Stomach (tissue), 8 donors: ENCODE measurements at regions not wholly inside any gene's neighbourhood (a gene's known extent, or its start where the extent isn't known, plus 50 kb on each side); places are given as distances from the start of the nearest gene placed in this dataset.

Experiments used
- DNase-seq, 2 donors: peaks; one replicate each; pipeline versions ENCODE4 v3.0.0 to v3.0.0-alpha.2; 2013 to 2019
- H3K27ac ChIP-seq, 5 donors: fragments of 200-600 bp in 4 of 5; sonication (generic) in 4 of 5; one replicate each; pipeline ENCODE4 v1.5.1; 2013 to 2019; ENCODE audit warnings: mild to moderate bottlenecking in 1 of 5, moderate library complexity in 1 of 5
- H3K27me3 ChIP-seq, 3 donors: fragments of 200-600 bp; sonication (generic); one replicate each; pipeline ENCODE4 v1.5.1; 2017 to 2019; ENCODE audit warnings: mixed run types in 1 of 3
- H3K36me3 ChIP-seq, 4 donors: fragments of 200-600 bp; sonication (generic); 1 replicate in 3 of 4; 2 replicates in 1 of 4; pipeline ENCODE4 v1.5.1; 2016 to 2019
- H3K4me1 ChIP-seq, 4 donors: fragments of 200-600 bp; sonication (generic); one replicate each; pipeline ENCODE4 v1.5.1; 2016 to 2019
- H3K4me3 ChIP-seq, 4 donors: fragments of 200-600 bp; sonication (generic) in 3 of 4; one replicate each; pipeline ENCODE4 v1.5.1; 2016 to 2019; ENCODE audit warnings: mild to moderate bottlenecking in 1 of 4
- H3K9me3 ChIP-seq, 4 donors: fragments of 200-600 bp; sonication (generic); one replicate each; pipeline ENCODE4 v1.5.1; 2016 to 2019
- EP300 ChIP-seq: sonication (generic); formaldehyde crosslinking; IDR thresholded peaks from one replicate; pipeline ENCODE4 v1.6.1; 2017; ENCODE audit warnings: antibody characterized with exemption
- POLR2A ChIP-seq, 4 donors: fragments of 450-650 bp; IDR thresholded peaks; one replicate each; pipeline ENCODE4 v1.6.1; 2016; ENCODE audit warnings: antibody characterized with exemption in 4 of 4, control low read depth in 2 of 4, mild to moderate bottlenecking in 1 of 4, moderate library complexity in 1 of 4
- POLR2AphosphoS5 ChIP-seq, 3 donors: sonication (generic); formaldehyde crosslinking; IDR thresholded peaks; one replicate each; pipeline ENCODE4 v1.6.1; 2016; ENCODE audit warnings: antibody characterized with exemption in 3 of 3
- WGBS, 5 donors: extraction: QIAGEN DNeasy Blood & Tissue Kit in 3 of 5; methylation state at CpG; one replicate each; pipeline versions ENCODE4 v1.1.5 to v1.1.7; 2013 to 2018; 5-methylcytosine and 5-hydroxymethylcytosine counted together
- intact Hi-C: fragments of 100-400 bp; cut with DNase I; formaldehyde crosslinking; loops from one replicate; pipeline ENCODE4 v1.15.1; 2023; ENCODE audit warnings: low total_unique reads
- TF ChIP-seq, protein P1 (sequence below), 7 experiments: fragments of 450-650 bp in 4 of 7; fragments of 200-600 bp in 3 of 7; sonication (generic) in 3 of 7; IDR thresholded peaks; one replicate each; pipeline ENCODE4 v1.5.1; 2016 to 2019; ENCODE audit warnings: antibody characterized with exemption in 7 of 7, control low read depth in 2 of 7, mild to moderate bottlenecking in 1 of 7
- donor health status: healthy with polysubstance abuse.
- donor health status: Bipolar disorder and iron deficiency.
- donor health status: healthy.

DNA sequence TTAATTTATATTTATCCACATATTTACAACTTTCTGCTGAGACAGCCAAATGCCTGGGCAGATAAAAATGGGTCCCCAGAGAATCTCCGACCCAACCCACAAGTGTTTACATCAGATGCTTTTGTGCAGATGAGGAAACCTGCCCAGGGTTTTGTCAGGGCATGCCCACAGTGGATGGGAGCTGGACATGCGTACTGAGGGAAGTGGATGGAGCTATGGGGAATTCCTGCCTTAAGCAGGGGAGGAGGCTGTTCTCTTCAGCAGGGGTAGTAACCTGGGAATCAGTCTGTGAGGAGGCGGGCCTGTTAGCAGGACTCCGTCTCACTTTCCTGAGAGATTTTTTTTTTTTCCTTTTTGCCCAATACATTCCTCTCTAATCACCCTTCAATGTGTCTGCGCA lies 122.9 kb downstream of the RFC3 start:
- Histone ChIP-seq H3K36me3 (no peaks in the 10 kb centered on the region), H3K4me1 (peaks cover 0 to 5% (median 0%) of the 10 kb centered on the region in 4 donors), H3K4me3 (no peak overlapping the region), H3K27ac (no peak overlapping the region), H3K9me3 (no peaks in the 10 kb centered on the region), H3K27me3 (no peaks in the 10 kb centered on the region)
- WGBS, 5 donors = 83 to 97% (median 92%) methylated on average over 5 of the region's 5 CpGs
- DNase-seq = no peak
- TF ChIP-seq EP300 (no peak), POLR2A (IDR thresholded peaks at IDR 0.05) (no peak), POLR2AphosphoS5 (IDR thresholded peaks at IDR 0.05) (no peak)
- TF ChIP-seq, protein P1, sequence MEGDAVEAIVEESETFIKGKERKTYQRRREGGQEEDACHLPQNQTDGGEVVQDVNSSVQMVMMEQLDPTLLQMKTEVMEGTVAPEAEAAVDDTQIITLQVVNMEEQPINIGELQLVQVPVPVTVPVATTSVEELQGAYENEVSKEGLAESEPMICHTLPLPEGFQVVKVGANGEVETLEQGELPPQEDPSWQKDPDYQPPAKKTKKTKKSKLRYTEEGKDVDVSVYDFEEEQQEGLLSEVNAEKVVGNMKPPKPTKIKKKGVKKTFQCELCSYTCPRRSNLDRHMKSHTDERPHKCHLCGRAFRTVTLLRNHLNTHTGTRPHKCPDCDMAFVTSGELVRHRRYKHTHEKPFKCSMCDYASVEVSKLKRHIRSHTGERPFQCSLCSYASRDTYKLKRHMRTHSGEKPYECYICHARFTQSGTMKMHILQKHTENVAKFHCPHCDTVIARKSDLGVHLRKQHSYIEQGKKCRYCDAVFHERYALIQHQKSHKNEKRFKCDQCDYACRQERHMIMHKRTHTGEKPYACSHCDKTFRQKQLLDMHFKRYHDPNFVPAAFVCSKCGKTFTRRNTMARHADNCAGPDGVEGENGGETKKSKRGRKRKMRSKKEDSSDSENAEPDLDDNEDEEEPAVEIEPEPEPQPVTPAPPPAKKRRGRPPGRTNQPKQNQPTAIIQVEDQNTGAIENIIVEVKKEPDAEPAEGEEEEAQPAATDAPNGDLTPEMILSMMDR (IDR thresholded peaks at IDR 0.05) = no peak
- intact Hi-C loops = no loop called here

DNA sequence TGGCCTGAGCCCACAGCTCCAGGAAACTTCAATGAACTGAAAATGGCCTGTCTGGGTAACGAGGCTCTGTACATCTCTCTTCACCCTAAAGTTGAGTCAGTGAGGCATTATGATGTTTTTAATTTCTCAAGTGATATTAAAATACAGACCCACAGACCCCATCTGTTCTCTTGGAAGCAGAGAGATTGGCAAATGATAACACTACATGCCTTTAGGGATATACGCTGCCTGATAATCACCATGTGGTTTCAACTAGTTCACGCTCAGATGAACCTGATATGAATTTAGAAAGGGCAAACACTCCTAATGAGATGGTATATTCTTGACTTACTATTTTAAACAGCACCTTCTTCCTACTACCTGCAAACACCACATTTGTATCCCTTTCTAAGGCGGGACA lies 127.5 kb downstream of the RFC3 start:
- H3K36me3 ChIP-seq = no peaks in the 10 kb centered on the region
- DNase-seq = no peak
- no peaks in the 10 kb centered on the region for H3K4me1 ChIP-seq
- WGBS, 5 donors = 83 to 96% (median 91%) methylated on average over 4 of the region's 4 CpGs
- no peak overlapping the region for H3K27ac ChIP-seq
- TF ChIP-seq, protein P1 (IDR thresholded peaks at IDR 0.05) = no peak
- TF ChIP-seq POLR2A (IDR thresholded peaks at IDR 0.05) (no peak), POLR2AphosphoS5 (IDR thresholded peaks at IDR 0.05) (no peak), EP300 (no peak)
- no peaks in the 10 kb centered on the region for H3K9me3 ChIP-seq
- H3K27me3 ChIP-seq = no peaks in the 10 kb centered on the region
- intact Hi-C loops = no loop called here
- H3K4me3 ChIP-seq = no peak overlapping the region

DNA sequence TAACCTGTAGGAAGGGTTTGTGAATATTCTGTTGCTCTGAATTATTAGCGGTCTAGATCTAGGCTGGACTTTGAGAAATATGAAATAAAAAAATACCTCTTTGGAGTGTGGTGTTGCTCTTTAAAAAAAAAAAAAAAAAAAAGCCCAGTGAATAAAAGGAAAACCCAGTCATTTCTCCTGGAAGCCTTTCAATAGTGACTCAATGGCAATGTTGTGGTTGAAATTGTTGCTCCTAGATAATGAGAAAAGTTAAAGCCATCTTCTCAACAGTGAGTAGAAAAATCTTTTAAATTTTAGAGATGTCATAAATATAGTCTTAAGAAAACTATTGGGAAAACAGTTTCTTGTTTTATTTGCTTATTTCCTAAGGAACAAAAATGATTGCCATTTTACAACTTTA lies 135.3 kb downstream of the RFC3 start:
- Histone ChIP-seq H3K27me3 (no peaks in the 10 kb centered on the region), H3K9me3 (no peaks in the 10 kb centered on the region), H3K4me3 (no peak overlapping the region), H3K36me3 (no peaks in the 10 kb centered on the region), H3K4me1 (no peaks in the 10 kb centered on the region), H3K27ac (no peak overlapping the region)
- no peak for DNase-seq
- TF ChIP-seq, protein P1 (IDR thresholded peaks at IDR 0.05) = no peak
- TF ChIP-seq POLR2AphosphoS5 (IDR thresholded peaks at IDR 0.05) (no peak), EP300 (no peak), POLR2A (IDR thresholded peaks at IDR 0.05) (no peak)
- intact Hi-C loops = no loop called here
- WGBS, 5 donors = 94 to 100% (median 98%) methylated on average over 1 of the region's 1 CpG

DNA sequence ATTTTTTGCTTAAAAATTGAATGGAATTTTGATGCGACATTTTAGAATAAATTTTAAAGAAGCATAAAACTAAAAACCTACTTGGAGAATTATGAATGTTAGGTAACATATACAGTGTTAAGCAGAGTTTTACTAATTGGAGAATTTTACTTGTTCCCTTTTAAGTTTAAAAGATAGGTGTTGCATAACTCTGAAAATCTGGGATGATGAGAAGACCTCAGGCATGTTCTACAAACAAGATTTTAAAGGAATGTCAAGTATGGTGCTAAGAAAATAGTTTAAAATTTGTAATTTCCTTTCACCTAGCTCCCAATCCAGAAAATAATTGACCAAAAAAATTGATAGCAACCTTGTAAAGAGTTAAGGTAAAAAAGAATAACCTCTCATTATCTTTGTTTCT lies 135.8 kb downstream of the RFC3 start:
- intact Hi-C loops = no loop called here
- 91 to 97% (median 94%) methylated on average over 1 of the region's 1 CpG for WGBS, 5 donors
- Histone ChIP-seq H3K4me3 (no peak overlapping the region), H3K4me1 (no peaks in the 10 kb centered on the region), H3K27ac (no peak overlapping the region), H3K36me3 (no peaks in the 10 kb centered on the region), H3K27me3 (no peaks in the 10 kb centered on the region), H3K9me3 (no peaks in the 10 kb centered on the region)
- no peak for DNase-seq
- TF ChIP-seq POLR2A (IDR thresholded peaks at IDR 0.05) = no peak
- no peak for TF ChIP-seq EP300
- no peak for TF ChIP-seq POLR2AphosphoS5 (IDR thresholded peaks at IDR 0.05)
- TF ChIP-seq, protein P1 (IDR thresholded peaks at IDR 0.05) = no peak
